ENCODE measurements at regions not wholly inside any gene's neighbourhood (a gene's known extent, or its start where the extent isn't known, plus 50 kb on each side); places are given as distances from the start of the nearest gene placed in this dataset.

GRCh38 chr1:204756349-204756748 lies 70.8 kb upstream of the LRRN2 start:
- TF ChIP-seq CTCF (conservative IDR thresholded peaks at IDR 0.05): no peak
- no peak for TF ChIP-seq ZFX (IDR thresholded peaks at IDR 0.05)

Data from C4-2B (cell line).